ENCODE measurements at regions not wholly inside any gene's neighbourhood (a gene's known extent, or its start where the extent isn't known, plus 50 kb on each side); places are given as distances from the start of the nearest gene placed in this dataset.

- no peak for DNase-seq (ENCODE audit: low spot score)
Observed at GRCh38 chr3:84877092-84877491, 81.7 kb upstream of the CADM2 start.

- no peak for DNase-seq (ENCODE audit: low spot score)
Observed at GRCh38 chr3:84881288-84881687, 77.5 kb upstream of the CADM2 start.

GRCh38 chr3:84885199-84885882, 73.4 kb upstream of the CADM2 start:
- no peak for DNase-seq (ENCODE audit: low spot score)

GRCh38 chr3:84891851-84892250, 66.9 kb upstream of the CADM2 start:
- DNase-seq (ENCODE audit: low spot score) = no peak

- DNase-seq (ENCODE audit: low spot score) = no peak
Observed at GRCh38 chr3:84893211-84893610, 65.6 kb upstream of the CADM2 start.

- DNase-seq (ENCODE audit: low spot score) = no peak
Observed at GRCh38 chr3:84904212-84904611, 54.6 kb upstream of the CADM2 start.

- DNase-seq (ENCODE audit: low spot score) = no peak
Observed at GRCh38 chr3:84904816-84905555, 53.8 kb upstream of the CADM2 start.

GRCh38 chr3:84905556-84905920, 53.3 kb upstream of the CADM2 start:
- no peak for DNase-seq (ENCODE audit: low spot score)

GRCh38 chr3:84906065-84906464, 52.7 kb upstream of the CADM2 start:
- no peak for DNase-seq (ENCODE audit: low spot score)

Data from SW480 (cell line).